HG02610 (cell line): ENCODE measurements at regions not wholly inside any gene's neighbourhood (a gene's known extent, or its start where the extent isn't known, plus 50 kb on each side); places are given as distances from the start of the nearest gene placed in this dataset.
"Not testable (repeated sequence)": the region's sequence is repeated elsewhere in the genome, so short reads cannot be mapped to it uniquely, and the experiment has no call there.

Experiments
- ATAC-seq: cut with Tn5 transposase; IDR thresholded peaks from one replicate; pipeline ENCODE4 v1.9.1; 2021; ENCODE audit warnings: mild to moderate bottlenecking, moderate library complexity; ENCODE audit not compliant: unreplicated experiment

- ATAC-seq = not testable (repeated sequence)
These were observed 129.6 kb downstream of the CRYBB2 start for GRCh38 chr22:25348996-25349395.

- ATAC-seq = no peak
These were observed 131.1 kb downstream of the CRYBB2 start for GRCh38 chr22:25350551-25350971.

DNA sequence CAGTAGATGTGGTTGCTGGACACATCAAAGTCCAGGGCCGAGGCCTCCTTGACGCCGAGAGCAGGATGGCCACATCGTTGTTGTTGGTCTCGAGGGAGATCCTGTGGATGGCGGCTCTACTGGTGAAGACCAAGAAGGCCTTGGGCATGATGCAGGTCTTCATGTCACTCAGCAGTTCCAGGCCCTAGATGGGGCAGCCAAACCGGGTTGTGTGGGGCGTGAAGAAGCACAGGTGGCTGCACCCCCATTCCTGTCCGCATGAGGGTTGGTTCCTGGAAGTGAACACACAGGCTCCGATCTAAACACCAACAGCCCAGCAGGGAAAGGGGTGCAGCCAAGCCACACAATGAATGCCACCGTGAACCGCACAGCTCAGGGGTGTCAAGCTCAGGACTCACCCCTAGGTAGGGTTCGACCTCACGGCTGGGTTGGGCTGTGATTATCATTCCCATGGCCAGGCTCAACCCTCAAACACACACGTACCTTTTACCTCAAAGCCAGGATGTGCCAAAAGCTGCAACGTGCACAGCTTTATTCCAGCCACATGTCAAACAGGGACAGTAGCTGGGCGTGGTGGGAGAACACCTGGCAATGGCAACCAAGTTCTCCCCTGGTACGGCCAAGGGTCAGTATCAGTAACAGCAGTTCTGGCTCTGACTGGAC, 132.3 kb downstream of the CRYBB2 start:
- ATAC-seq = no peak

- ATAC-seq = no peak
These were observed 132.8 kb downstream of the CRYBB2 start for GRCh38 chr22:25352294-25352680.

DNA sequence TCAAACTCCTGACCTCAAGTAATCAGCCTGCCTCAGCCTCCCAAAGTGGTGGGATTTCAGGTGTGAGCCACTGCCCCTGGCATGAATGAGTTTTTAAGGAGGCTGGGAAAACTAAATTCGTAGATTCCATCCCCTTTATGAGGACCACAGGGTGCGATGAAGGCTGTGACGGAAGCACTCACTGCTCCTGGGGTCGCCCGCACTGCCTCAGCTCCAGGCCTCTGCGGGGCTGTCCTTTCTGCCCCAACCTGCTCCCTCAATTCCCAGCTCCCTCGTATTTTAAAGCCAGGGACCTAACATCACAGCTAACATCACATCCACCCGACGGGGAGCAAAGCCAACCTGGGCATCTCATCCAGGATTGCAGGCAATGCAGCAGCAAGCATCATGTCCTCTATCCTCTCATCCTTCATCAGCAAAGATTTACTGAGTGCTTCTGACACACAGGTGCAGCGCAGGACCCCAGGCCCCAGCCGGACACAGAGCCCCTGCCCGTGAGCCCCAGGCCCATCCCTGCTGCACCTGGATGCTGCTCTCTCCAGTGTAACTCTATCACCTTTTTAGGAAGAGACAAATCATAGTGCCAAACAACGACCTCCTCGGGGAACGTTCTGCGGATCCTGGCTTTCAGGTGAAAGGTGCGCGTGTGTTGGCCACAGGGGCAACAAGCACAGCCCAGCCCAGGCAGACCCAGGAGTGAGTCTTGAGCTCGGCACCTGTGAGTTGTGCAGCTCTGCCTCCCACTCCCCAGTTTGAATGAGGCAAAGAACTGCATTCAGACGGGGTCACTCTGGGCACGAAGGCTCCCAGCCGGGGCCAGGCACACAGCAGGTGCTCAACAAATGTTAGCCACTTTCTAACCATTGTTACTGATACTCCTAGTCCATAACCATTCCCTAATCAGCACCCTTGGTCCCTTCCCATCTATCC, 134.3 kb downstream of the CRYBB2 start:
- ATAC-seq = no peak

DNA sequence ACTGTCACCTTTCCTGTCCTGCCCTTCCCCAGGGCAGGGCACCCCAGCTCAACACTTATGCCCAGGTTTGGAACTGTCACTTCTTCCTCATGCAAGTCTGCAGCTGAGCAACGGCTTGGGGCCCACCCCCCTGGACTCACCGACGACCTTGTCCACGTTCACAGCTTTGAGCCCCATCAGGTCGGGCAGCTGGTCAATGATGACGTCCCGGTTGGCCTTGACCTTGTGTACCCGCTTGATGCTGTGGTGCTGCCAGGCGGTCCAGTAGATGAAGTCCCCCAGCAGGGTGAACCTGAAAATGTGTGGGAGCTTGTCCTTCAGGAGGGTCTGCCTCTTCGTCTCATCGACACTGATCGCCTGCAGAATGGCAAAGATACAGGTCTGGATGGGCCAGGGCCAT, 135.0 kb downstream of the CRYBB2 start:
- no peak for ATAC-seq

DNA sequence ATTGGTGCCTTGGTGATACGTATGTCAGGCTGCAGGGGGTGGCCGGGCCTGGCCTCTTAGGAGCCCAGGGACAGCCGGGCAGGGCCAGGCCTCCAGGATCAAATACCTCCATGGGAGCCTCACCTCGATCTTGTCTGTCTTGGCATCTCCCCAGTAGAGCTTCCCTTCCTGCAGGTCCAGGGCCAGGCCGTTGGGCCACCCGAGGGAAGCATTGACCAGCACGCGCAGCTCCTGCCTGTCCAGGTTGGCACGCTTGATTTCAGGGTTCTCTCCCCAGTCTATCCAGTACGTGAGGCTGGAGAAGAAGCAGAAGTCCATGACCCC, 137.7 kb downstream of the CRYBB2 start:
- ATAC-seq = no peak

GRCh38 chr22:25357606-25358420, 138.4 kb downstream of the CRYBB2 start:
- no peak for ATAC-seq

GRCh38 chr22:25358421-25359170, 139.2 kb downstream of the CRYBB2 start:
- no peak for ATAC-seq

DNA sequence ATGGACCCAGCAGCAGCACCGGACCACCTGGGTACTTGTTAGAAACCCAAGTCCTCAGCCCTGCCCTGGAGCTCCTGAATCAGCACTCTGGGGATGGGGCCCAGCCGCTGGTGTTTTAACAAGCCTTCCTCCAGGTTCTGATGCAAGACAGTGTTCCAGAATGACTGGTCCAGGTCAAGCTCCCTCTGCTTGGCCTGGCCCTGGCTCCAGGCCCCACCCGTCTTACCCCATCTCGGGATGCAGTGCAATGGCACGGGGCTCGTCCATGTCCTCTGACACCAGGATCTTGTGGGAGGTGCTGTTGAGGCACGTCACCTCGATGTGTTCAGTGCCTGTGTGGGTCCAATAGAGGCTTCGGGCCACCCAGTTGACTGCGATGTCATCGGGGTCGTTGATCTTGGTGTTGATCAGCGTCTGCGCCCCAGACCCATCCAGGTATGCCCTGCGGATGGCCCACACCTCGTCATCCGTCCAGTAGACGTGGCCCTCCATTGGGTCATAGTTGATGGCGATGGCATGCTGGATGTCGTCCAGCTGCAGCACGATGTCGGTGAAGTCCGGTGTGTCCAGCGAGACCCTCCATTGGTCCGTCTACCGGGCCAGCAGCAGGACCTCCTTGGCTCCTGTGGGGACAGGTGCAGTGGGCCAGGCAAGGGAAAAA, 140.3 kb downstream of the CRYBB2 start:
- no peak for ATAC-seq

DNA sequence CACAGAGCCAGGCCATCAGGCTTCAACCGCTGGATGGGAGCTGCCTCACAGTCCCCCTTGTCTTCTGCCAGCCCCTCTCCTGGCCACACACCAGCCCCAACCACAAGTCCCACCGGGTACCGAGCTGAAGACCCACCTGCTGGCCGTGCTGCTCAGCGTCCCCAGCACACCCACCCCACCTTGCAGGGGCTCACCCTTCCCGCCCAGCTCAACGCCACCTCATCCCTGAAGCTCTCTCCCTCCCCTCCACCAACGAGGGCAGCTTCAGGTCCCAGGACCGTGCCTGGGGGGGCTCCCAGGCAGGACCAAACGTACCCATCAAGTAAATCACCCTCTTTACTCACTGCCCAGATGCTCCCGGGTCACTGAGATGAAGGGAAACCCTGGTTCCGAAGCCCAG, 141.0 kb downstream of the CRYBB2 start:
- no peak for ATAC-seq

GRCh38 chr22:25360891-25361645, 141.6 kb downstream of the CRYBB2 start:
- no peak for ATAC-seq

- no peak for ATAC-seq
These were observed 142.4 kb downstream of the CRYBB2 start for GRCh38 chr22:25361899-25362214.

GRCh38 chr22:25362215-25362882, 142.9 kb downstream of the CRYBB2 start:
- ATAC-seq = no peak

GRCh38 chr22:25362883-25363240, 143.4 kb downstream of the CRYBB2 start:
- ATAC-seq = no peak

DNA sequence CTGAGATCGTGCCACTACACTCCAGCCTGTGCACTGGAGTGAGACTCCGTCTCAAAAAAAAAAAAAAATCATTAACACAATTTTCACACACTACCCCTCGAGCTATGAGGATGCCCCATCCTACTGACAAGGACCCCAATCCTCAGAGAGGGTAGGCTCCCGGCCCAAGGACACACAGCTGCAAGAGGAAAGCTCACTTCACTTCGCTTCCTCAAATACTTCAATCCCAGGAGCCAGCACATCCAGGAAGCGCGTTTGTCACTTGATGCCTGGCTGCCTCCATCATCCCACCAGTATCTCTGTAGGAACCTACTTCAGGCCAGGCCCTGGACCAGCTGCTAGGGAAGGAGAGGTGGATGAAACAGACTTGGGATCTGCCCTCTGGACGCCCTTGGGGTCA, 144.0 kb downstream of the CRYBB2 start:
- ATAC-seq = no peak

DNA sequence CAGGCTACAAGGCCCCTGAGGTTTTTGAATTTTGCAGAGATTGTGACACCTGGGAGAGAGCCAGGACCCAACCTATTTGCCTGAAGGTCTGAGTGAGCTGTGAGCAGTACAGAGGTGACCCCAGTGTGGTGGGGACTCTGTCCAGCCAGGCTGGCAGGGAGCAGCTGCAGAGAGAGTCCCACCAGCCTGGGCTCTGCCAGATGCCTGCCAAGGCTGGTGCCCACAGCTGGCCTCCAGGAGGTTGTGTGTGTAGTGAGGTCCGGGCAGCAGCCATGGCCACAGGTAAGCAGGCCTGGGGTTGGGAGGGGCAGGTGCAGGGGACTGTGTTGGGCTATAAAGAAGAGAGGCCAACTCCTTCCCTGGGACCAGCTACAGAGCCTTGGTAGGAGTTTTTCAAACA, 144.8 kb downstream of the CRYBB2 start:
- ATAC-seq = no peak

DNA sequence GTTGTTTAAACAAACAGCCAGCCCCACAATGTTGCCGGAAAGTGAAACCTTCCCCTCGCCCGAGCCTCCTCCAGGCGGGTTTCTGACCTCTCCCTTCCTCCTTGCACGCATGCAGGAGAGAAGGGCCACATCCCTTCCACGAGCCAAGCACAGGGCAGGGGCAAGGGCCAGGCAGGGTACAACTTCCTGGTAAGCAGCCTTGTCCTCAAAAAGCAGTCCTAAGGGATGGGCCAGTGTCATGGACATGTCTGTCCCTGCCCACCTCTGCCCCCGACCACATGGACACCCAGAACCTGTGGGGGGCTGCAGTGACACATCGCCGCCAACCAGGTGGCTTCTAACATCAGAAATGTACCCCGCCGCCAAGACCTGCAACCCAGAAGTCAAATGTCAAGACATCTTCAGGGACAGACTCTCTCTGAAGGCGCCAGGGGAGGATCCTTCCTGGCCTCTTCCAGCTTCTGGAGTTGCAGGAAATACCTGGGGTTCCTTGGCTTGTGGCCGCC, 145.3 kb downstream of the CRYBB2 start:
- ATAC-seq = no peak
